SK-N-MC (cell line): ENCODE measurements at regions not wholly inside any gene's neighbourhood (a gene's known extent, or its start where the extent isn't known, plus 50 kb on each side); places are given as distances from the start of the nearest gene placed in this dataset.
"Not testable (repeated sequence)": the region's sequence is repeated elsewhere in the genome, so short reads cannot be mapped to it uniquely, and the experiment has no call there.

Experiments
- DNase-seq: peaks from one replicate; pipeline ENCODE4 v3.0.0-alpha.2; 2011; ENCODE audit warnings: low read depth, low spot score
- H3K27ac ChIP-seq: fragments of 200-600 bp; sonication (generic); 2 replicates; pipeline ENCODE4 v1.5.1; 2016; ENCODE audit warnings: mixed run types
- H3K36me3 ChIP-seq: fragments of 200-600 bp; sonication (generic); 2 replicates; pipeline ENCODE4 v1.6.1; 2017; ENCODE audit warnings: antibody characterized with exemption, low read length, mixed read lengths; ENCODE audit not compliant: insufficient read depth
- H3K4me3 ChIP-seq: fragments of 200-600 bp; sonication (generic); 2 replicates; pipeline ENCODE4 v1.5.1; 2016
- H3K9ac ChIP-seq: fragments of 200-600 bp; sonication (generic); 2 replicates; pipeline ENCODE4 v1.8.0; 2017; ENCODE audit warnings: mixed run types, mixed read lengths; ENCODE audit not compliant: insufficient read length
- H3K9me3 ChIP-seq: fragments of 200-600 bp; sonication (generic); 2 replicates; pipeline ENCODE4 v1.6.1; 2017; ENCODE audit warnings: low read depth, mild to moderate bottlenecking, antibody characterized with exemption, low read length, moderate library complexity, mixed read lengths
- EZH2 ChIP-seq: fragments of 200-600 bp; sonication (generic); IDR thresholded peaks from one replicate; pipeline ENCODE4 v1.6.1; 2017; ENCODE audit warnings: antibody characterized with exemption
- FOXP2 ChIP-seq: optimal IDR thresholded peaks from 2 replicates; pipeline ENCODE3; 2011; ENCODE audit warnings: mild to moderate bottlenecking, moderate library complexity; ENCODE audit not compliant: insufficient read depth; ENCODE audit errors: extremely low read length, control extremely low read depth
- POLR2AphosphoS5 ChIP-seq: IDR thresholded peaks from 2 replicates; pipeline ENCODE4 v1.6.1; 2012; ENCODE audit warnings: mild to moderate bottlenecking, low read depth, low read length, borderline replicate concordance

- Histone ChIP-seq H3K27ac (no peak overlapping the region), H3K4me3 (no peak overlapping the region), H3K9me3 (no peaks in the 10 kb centered on the region), H3K36me3 (no peaks in the 10 kb centered on the region), H3K9ac (no peak overlapping the region)
- DNase-seq: no peak
- TF ChIP-seq POLR2AphosphoS5 (no peak), FOXP2 (no peak), EZH2 (no peak)
Observed at GRCh38 chr4:18442957-18443356, 421.4 kb upstream of the LCORL start.

GRCh38 chr4:18441676-18442075, 420.1 kb upstream of the LCORL start:
- H3K27ac ChIP-seq: no peak overlapping the region
- TF ChIP-seq POLR2AphosphoS5 (no peak), FOXP2 (no peak), EZH2 (no peak)
- no peak overlapping the region for H3K4me3 ChIP-seq
- no peaks in the 10 kb centered on the region for H3K36me3 ChIP-seq
- H3K9me3 ChIP-seq: no peaks in the 10 kb centered on the region
- H3K9ac ChIP-seq: no peak overlapping the region
- DNase-seq: no peak

- TF ChIP-seq FOXP2 (no peak), EZH2 (no peak), POLR2AphosphoS5 (no peak)
- Histone ChIP-seq H3K9me3 (no peaks in the 10 kb centered on the region), H3K9ac (no peak overlapping the region), H3K36me3 (no peaks in the 10 kb centered on the region), H3K4me3 (no peak overlapping the region), H3K27ac (no peak overlapping the region)
- no peak for DNase-seq
Observed at GRCh38 chr4:18441203-18441590, 419.6 kb upstream of the LCORL start.

- H3K9ac ChIP-seq: no peak overlapping the region
- DNase-seq: no peak
Observed at GRCh38 chr4:18440527-18441202, 419.1 kb upstream of the LCORL start.

GRCh38 chr4:18439311-18439710, 417.8 kb upstream of the LCORL start:
- Histone ChIP-seq H3K9me3 (no peaks in the 10 kb centered on the region), H3K36me3 (no peaks in the 10 kb centered on the region), H3K27ac (no peak overlapping the region), H3K4me3 (no peak overlapping the region), H3K9ac (no peak overlapping the region)
- no peak for DNase-seq
- TF ChIP-seq EZH2: no peak
- TF ChIP-seq FOXP2: no peak
- TF ChIP-seq POLR2AphosphoS5: no peak

More at GRCh38 chr4:18440527-18441202, 419.1 kb upstream of the LCORL start:
- no peaks in the 10 kb centered on the region for H3K9me3 ChIP-seq
- H3K36me3 ChIP-seq: no peaks in the 10 kb centered on the region
- TF ChIP-seq EZH2 (no peak), FOXP2 (no peak), POLR2AphosphoS5 (no peak)
- no peak overlapping the region for H3K4me3 ChIP-seq
- no peak overlapping the region for H3K27ac ChIP-seq

GRCh38 chr4:18435781-18436180, 414.2 kb upstream of the LCORL start:
- TF ChIP-seq FOXP2 (no peak), EZH2 (no peak), POLR2AphosphoS5 (no peak)
- Histone ChIP-seq H3K36me3 (no peaks in the 10 kb centered on the region), H3K9me3 (no peaks in the 10 kb centered on the region), H3K9ac (no peak overlapping the region), H3K27ac (no peak overlapping the region), H3K4me3 (no peak overlapping the region)
- DNase-seq: no peak

- H3K36me3 ChIP-seq: no peaks in the 10 kb centered on the region
- H3K9ac ChIP-seq: no peak overlapping the region
- no peak overlapping the region for H3K27ac ChIP-seq
- H3K4me3 ChIP-seq: no peak overlapping the region
- no peaks in the 10 kb centered on the region for H3K9me3 ChIP-seq
- no peak for TF ChIP-seq POLR2AphosphoS5
- no peak for TF ChIP-seq FOXP2
- no peak for TF ChIP-seq EZH2
- DNase-seq: no peak
Observed at GRCh38 chr4:18422685-18423084, 401.1 kb upstream of the LCORL start.

GRCh38 chr4:18421519-18421918, 400.0 kb upstream of the LCORL start:
- H3K9me3 ChIP-seq: no peaks in the 10 kb centered on the region
- TF ChIP-seq EZH2 (no peak), POLR2AphosphoS5 (no peak)
- no peaks in the 10 kb centered on the region for H3K36me3 ChIP-seq
- H3K4me3 ChIP-seq: no peak overlapping the region
- DNase-seq: no peak
- H3K27ac ChIP-seq: no peak overlapping the region
- H3K9ac ChIP-seq: no peak overlapping the region

GRCh38 chr4:18419780-18420179, 398.2 kb upstream of the LCORL start:
- DNase-seq: no peak
- H3K9ac ChIP-seq: no peak overlapping the region
- no peaks in the 10 kb centered on the region for H3K36me3 ChIP-seq

GRCh38 chr4:18418195-18418898, 396.8 kb upstream of the LCORL start:
- H3K4me3 ChIP-seq, H3K9me3 ChIP-seq: not testable (repeated sequence)

More at GRCh38 chr4:18419780-18420179, 398.2 kb upstream of the LCORL start:
- no peak overlapping the region for H3K4me3 ChIP-seq
- no peak overlapping the region for H3K27ac ChIP-seq
- TF ChIP-seq EZH2 (no peak), FOXP2 (no peak), POLR2AphosphoS5 (no peak)
- no peaks in the 10 kb centered on the region for H3K9me3 ChIP-seq

GRCh38 chr4:18417651-18418050, 396.1 kb upstream of the LCORL start:
- not testable (repeated sequence) for H3K36me3 ChIP-seq

More at GRCh38 chr4:18418195-18418898, 396.8 kb upstream of the LCORL start:
- not testable (repeated sequence) for DNase-seq, H3K9ac ChIP-seq, H3K36me3 ChIP-seq, H3K27ac ChIP-seq

More at GRCh38 chr4:18417651-18418050, 396.1 kb upstream of the LCORL start:
- H3K4me3 ChIP-seq, DNase-seq, H3K9me3 ChIP-seq, H3K27ac ChIP-seq, H3K9ac ChIP-seq: not testable (repeated sequence)
